ENCODE measurements at regions not wholly inside any gene's neighbourhood (a gene's known extent, or its start where the extent isn't known, plus 50 kb on each side); places are given as distances from the start of the nearest gene placed in this dataset.

GRCh38 chr12:111293266-111294009 is 75.5 kb downstream of the PHETA1 start (continued):
- no peak for TF ChIP-seq CHD7 (IDR thresholded peaks at IDR 0.05; ENCODE audit: insufficient replicate concordance, low read length)
- peak; percentile 74; the same call in 1 of the 2 replicates for TF ChIP-seq KDM1A (IDR thresholded peaks at IDR 0.05; ENCODE audit: borderline replicate concordance, low read length)
- TF ChIP-seq EGR1 (IDR thresholded peaks at IDR 0.05; ENCODE audit: borderline replicate concordance, low read depth, low read length): no peak
